GM23338 (cell line): ENCODE measurements at regions not wholly inside any gene's neighbourhood (a gene's known extent, or its start where the extent isn't known, plus 50 kb on each side); places are given as distances from the start of the nearest gene placed in this dataset.

Source experiments
- ATAC-seq: fragments of 200-7000 bp; cut with Tn5 transposase; 3 replicates; pipeline ENCODE4 v1.9.1; 2020
- DNase-seq: peaks from one replicate; pipeline ENCODE4 v3.0.0-alpha.2; 2015; ENCODE audit warnings: low spot score
- H2AFZ ChIP-seq: fragments of 200-600 bp; sonication (generic); 2 replicates; pipeline ENCODE4 v1.8.0; 2016; ENCODE audit warnings: antibody characterized with exemption, mild to moderate bottlenecking, moderate library complexity
- H3F3A ChIP-seq: fragments of 200-600 bp; sonication (generic); replicated peaks from 2 replicates; pipeline ENCODE4 v1.8.0; 2017; ENCODE audit warnings: antibody characterized with exemption, mixed run types, low read depth
- H3K27ac ChIP-seq: fragments of 200-600 bp; sonication (generic); 2 replicates; pipeline ENCODE4 v1.6.1; 2016; ENCODE audit warnings: low read depth
- H3K27me3 ChIP-seq: fragments of 200-600 bp; sonication (generic); 2 replicates; pipeline ENCODE4 v1.8.0; 2016; ENCODE audit warnings: mild to moderate bottlenecking, mixed run types, moderate library complexity; ENCODE audit not compliant: insufficient read depth
- H3K36me3 ChIP-seq: fragments of 200-600 bp; sonication (generic); 2 replicates; pipeline ENCODE4 v1.8.0; 2016; ENCODE audit warnings: mild to moderate bottlenecking; ENCODE audit not compliant: insufficient read depth
- H3K4me1 ChIP-seq: fragments of 200-600 bp; sonication (generic); 2 replicates; pipeline ENCODE4 v1.8.0; 2016; ENCODE audit warnings: mild to moderate bottlenecking, moderate library complexity; ENCODE audit not compliant: insufficient read depth
- H3K4me2 ChIP-seq: fragments of 200-600 bp; sonication (generic); 2 replicates; pipeline ENCODE4 v1.7.1; 2017; ENCODE audit warnings: mixed run types
- H3K4me3 ChIP-seq: fragments of 200-600 bp; sonication (generic); 2 replicates; pipeline ENCODE4 v1.6.1; 2016; ENCODE audit warnings: mixed run types
- H3K79me2 ChIP-seq: fragments of 200-600 bp; sonication (generic); replicated peaks from 2 replicates; pipeline ENCODE4 v1.8.0; 2017; ENCODE audit warnings: mild to moderate bottlenecking; ENCODE audit not compliant: insufficient read depth
- H3K9me2 ChIP-seq: fragments of 200-600 bp; sonication (generic); 2 replicates; pipeline ENCODE4 v1.8.0; 2017; ENCODE audit not compliant: insufficient read depth
- H4K20me1 ChIP-seq: fragments of 200-600 bp; sonication (generic); replicated peaks from 2 replicates; pipeline ENCODE4 v1.8.0; 2017; ENCODE audit warnings: mild to moderate bottlenecking; ENCODE audit not compliant: insufficient read depth
- H3K27ac Mint-ChIP-seq: 2 replicates; pipeline ENCODE4 v1.8.0; 2020; ENCODE audit warnings: inconsistent platforms, mild to moderate bottlenecking, moderate library complexity, mixed read lengths
- H3K27me3 Mint-ChIP-seq: 3 replicates; pipeline ENCODE4 v1.8.0; 2022; ENCODE audit warnings: low read depth, mild to moderate bottlenecking, moderate library complexity, mixed read lengths, inconsistent platforms; ENCODE audit not compliant: insufficient read depth, poor library complexity
- H3K36me3 Mint-ChIP-seq: 3 replicates; pipeline ENCODE4 v1.8.0; 2021; ENCODE audit warnings: low read depth, mild to moderate bottlenecking, inconsistent platforms, moderate library complexity, mixed read lengths
- H3K4me1 Mint-ChIP-seq: 3 replicates; pipeline ENCODE4 v1.8.0; 2020; ENCODE audit warnings: mild to moderate bottlenecking, inconsistent platforms, mixed read lengths
- H3K4me3 Mint-ChIP-seq: 3 replicates; pipeline ENCODE4 v1.8.0; 2021; ENCODE audit warnings: moderate library complexity, mild to moderate bottlenecking, inconsistent platforms, mixed read lengths
- H3K9me3 Mint-ChIP-seq: 3 replicates; pipeline ENCODE4 v1.8.0; 2020; ENCODE audit warnings: moderate library complexity, mild to moderate bottlenecking, inconsistent platforms, mixed read lengths
- CREB1 ChIP-seq: fragments of 250-450 bp; sonication (Bioruptor Pico); IDR thresholded peaks from 2 replicates; pipeline ENCODE4 v1.5.0; 2020; ENCODE audit warnings: low read depth, mild to moderate bottlenecking, moderate library complexity
- EZH2 ChIP-seq: fragments of 200-600 bp; sonication (generic); IDR thresholded peaks from one replicate; pipeline ENCODE4 v1.8.0; 2017; ENCODE audit warnings: antibody characterized with exemption, mild to moderate bottlenecking, low read depth; ENCODE audit not compliant: unreplicated experiment
- EZH2phosphoT487 ChIP-seq: fragments of 200-600 bp; sonication (generic); IDR thresholded peaks from one replicate; pipeline ENCODE4 v1.8.1; 2018; ENCODE audit warnings: antibody characterized with exemption; ENCODE audit not compliant: unreplicated experiment
- JUNB ChIP-seq: IDR thresholded peaks from one replicate; pipeline ENCODE4 v1.6.1; 2016; ENCODE audit warnings: antibody characterized with exemption; ENCODE audit not compliant: unreplicated experiment
- NANOG ChIP-seq: IDR thresholded peaks from 2 replicates; pipeline ENCODE4 v1.6.1; 2016; ENCODE audit warnings: antibody characterized with exemption, borderline replicate concordance
- POLR2AphosphoS5 ChIP-seq: IDR thresholded peaks from 2 replicates; pipeline ENCODE4 v1.6.1; 2016; ENCODE audit warnings: antibody characterized with exemption, low read depth
- STAT1 ChIP-seq: IDR thresholded peaks from one replicate; pipeline ENCODE4 v1.6.1; 2016; ENCODE audit warnings: antibody characterized with exemption; ENCODE audit not compliant: unreplicated experiment
- ZNF114 ChIP-seq: fragments of 250-450 bp; sonication (Bioruptor Pico); IDR thresholded peaks from 2 replicates; pipeline ENCODE4 v1.5.0; 2020; ENCODE audit warnings: mild to moderate bottlenecking, moderate library complexity
- ZNF331 ChIP-seq: fragments of 250-450 bp; sonication (Bioruptor Pico); IDR thresholded peaks from 2 replicates; pipeline ENCODE4 v1.5.0; 2020; ENCODE audit warnings: low read depth, mild to moderate bottlenecking, moderate library complexity
- TF ChIP-seq, protein P1 (sequence below): fragments of 250-450 bp; sonication (Bioruptor Pico); IDR thresholded peaks from 2 replicates; pipeline ENCODE4 v1.5.0; 2020; ENCODE audit warnings: mild to moderate bottlenecking, moderate library complexity
- TF ChIP-seq, protein P2 (sequence below): IDR thresholded peaks from 2 replicates; pipeline ENCODE4 v1.6.1; 2016; ENCODE audit warnings: antibody characterized with exemption
- TF ChIP-seq, protein P3 (sequence below), 2 experiments: fragments of 200-600 bp in 1 of 2; sonication (generic) in 1 of 2; conservative IDR thresholded peaks; 2 replicates each; pipeline versions ENCODE4 v1.5.1 to v1.6.1; 2016 to 2017; ENCODE audit warnings: antibody characterized with exemption in 2 of 2, low read depth in 2 of 2, mild to moderate bottlenecking in 2 of 2, moderate library complexity in 1 of 2
- TF ChIP-seq, protein P4 (sequence below): IDR thresholded peaks from one replicate; pipeline ENCODE4 v1.6.1; 2018; ENCODE audit warnings: antibody characterized with exemption; ENCODE audit not compliant: unreplicated experiment

DNA sequence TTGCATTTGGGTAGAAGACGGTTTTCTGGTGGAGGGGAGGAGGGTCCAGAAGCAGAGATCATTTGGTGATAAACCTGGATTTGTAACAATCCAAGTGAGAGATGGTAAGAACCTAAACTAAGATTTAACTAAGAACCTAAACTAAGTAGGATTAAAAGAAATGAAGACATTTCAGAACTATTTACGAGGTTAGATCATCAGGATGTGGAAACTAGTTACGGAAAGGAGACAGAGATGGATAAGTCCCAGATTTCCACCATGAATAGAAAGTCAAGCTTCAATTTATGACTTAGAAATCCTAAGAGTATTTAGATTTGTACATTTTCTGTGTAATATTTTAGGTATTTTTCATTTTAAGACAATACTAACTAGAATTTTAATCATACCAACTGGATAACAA is 86.3 kb downstream of the SEC16B start:
- TF ChIP-seq STAT1 = no peak
- TF ChIP-seq CREB1 (CRISPR knock-in tag) = no peak
- TF ChIP-seq, protein P1, sequence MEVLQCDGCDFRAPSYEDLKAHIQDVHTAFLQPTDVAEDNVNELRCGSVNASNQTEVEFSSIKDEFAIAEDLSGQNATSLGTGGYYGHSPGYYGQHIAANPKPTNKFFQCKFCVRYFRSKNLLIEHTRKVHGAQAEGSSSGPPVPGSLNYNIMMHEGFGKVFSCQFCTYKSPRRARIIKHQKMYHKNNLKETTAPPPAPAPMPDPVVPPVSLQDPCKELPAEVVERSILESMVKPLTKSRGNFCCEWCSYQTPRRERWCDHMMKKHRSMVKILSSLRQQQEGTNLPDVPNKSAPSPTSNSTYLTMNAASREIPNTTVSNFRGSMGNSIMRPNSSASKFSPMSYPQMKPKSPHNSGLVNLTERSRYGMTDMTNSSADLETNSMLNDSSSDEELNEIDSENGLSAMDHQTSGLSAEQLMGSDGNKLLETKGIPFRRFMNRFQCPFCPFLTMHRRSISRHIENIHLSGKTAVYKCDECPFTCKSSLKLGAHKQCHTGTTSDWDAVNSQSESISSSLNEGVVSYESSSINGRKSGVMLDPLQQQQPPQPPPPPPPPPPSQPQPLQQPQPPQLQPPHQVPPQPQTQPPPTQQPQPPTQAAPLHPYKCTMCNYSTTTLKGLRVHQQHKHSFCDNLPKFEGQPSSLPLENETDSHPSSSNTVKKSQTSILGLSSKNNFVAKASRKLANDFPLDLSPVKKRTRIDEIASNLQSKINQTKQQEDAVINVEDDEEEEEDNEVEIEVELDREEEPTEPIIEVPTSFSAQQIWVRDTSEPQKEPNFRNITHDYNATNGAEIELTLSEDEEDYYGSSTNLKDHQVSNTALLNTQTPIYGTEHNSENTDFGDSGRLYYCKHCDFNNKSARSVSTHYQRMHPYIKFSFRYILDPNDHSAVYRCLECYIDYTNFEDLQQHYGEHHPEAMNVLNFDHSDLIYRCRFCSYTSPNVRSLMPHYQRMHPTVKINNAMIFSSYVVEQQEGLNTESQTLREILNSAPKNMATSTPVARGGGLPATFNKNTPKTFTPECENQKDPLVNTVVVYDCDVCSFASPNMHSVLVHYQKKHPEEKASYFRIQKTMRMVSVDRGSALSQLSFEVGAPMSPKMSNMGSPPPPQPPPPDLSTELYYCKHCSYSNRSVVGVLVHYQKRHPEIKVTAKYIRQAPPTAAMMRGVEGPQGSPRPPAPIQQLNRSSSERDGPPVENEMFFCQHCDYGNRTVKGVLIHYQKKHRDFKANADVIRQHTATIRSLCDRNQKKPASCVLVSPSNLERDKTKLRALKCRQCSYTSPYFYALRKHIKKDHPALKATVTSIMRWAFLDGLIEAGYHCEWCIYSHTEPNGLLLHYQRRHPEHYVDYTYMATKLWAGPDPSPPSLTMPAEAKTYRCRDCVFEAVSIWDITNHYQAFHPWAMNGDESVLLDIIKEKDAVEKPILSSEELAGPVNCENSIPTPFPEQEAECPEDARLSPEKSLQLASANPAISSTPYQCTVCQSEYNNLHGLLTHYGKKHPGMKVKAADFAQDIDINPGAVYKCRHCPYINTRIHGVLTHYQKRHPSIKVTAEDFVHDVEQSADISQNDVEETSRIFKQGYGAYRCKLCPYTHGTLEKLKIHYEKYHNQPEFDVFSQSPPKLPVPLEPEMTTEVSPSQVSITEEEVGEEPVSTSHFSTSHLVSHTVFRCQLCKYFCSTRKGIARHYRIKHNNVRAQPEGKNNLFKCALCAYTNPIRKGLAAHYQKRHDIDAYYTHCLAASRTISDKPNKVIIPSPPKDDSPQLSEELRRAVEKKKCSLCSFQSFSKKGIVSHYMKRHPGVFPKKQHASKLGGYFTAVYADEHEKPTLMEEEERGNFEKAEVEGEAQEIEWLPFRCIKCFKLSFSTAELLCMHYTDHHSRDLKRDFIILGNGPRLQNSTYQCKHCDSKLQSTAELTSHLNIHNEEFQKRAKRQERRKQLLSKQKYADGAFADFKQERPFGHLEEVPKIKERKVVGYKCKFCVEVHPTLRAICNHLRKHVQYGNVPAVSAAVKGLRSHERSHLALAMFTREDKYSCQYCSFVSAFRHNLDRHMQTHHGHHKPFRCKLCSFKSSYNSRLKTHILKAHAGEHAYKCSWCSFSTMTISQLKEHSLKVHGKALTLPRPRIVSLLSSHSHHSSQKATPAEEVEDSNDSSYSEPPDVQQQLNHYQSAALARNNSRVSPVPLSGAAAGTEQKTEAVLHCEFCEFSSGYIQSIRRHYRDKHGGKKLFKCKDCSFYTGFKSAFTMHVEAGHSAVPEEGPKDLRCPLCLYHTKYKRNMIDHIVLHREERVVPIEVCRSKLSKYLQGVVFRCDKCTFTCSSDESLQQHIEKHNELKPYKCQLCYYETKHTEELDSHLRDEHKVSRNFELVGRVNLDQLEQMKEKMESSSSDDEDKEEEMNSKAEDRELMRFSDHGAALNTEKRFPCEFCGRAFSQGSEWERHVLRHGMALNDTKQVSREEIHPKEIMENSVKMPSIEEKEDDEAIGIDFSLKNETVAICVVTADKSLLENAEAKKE = no peak
- TF ChIP-seq ZNF114 (CRISPR knock-in tag) = no peak
- no peak for TF ChIP-seq ZNF331 (CRISPR knock-in tag)
- no peak for TF ChIP-seq JUNB
- no peak for TF ChIP-seq EZH2phosphoT487
- TF ChIP-seq, protein P2, sequence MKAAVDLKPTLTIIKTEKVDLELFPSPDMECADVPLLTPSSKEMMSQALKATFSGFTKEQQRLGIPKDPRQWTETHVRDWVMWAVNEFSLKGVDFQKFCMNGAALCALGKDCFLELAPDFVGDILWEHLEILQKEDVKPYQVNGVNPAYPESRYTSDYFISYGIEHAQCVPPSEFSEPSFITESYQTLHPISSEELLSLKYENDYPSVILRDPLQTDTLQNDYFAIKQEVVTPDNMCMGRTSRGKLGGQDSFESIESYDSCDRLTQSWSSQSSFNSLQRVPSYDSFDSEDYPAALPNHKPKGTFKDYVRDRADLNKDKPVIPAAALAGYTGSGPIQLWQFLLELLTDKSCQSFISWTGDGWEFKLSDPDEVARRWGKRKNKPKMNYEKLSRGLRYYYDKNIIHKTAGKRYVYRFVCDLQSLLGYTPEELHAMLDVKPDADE = no peak
- TF ChIP-seq EZH2 = no peak
- TF ChIP-seq, protein P3, sequence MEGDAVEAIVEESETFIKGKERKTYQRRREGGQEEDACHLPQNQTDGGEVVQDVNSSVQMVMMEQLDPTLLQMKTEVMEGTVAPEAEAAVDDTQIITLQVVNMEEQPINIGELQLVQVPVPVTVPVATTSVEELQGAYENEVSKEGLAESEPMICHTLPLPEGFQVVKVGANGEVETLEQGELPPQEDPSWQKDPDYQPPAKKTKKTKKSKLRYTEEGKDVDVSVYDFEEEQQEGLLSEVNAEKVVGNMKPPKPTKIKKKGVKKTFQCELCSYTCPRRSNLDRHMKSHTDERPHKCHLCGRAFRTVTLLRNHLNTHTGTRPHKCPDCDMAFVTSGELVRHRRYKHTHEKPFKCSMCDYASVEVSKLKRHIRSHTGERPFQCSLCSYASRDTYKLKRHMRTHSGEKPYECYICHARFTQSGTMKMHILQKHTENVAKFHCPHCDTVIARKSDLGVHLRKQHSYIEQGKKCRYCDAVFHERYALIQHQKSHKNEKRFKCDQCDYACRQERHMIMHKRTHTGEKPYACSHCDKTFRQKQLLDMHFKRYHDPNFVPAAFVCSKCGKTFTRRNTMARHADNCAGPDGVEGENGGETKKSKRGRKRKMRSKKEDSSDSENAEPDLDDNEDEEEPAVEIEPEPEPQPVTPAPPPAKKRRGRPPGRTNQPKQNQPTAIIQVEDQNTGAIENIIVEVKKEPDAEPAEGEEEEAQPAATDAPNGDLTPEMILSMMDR (conservative IDR thresholded peaks at IDR 0.05; ENCODE audit: low read depth in 2 of 2) = no peak
- TF ChIP-seq POLR2AphosphoS5 = no peak
- TF ChIP-seq, protein P4, sequence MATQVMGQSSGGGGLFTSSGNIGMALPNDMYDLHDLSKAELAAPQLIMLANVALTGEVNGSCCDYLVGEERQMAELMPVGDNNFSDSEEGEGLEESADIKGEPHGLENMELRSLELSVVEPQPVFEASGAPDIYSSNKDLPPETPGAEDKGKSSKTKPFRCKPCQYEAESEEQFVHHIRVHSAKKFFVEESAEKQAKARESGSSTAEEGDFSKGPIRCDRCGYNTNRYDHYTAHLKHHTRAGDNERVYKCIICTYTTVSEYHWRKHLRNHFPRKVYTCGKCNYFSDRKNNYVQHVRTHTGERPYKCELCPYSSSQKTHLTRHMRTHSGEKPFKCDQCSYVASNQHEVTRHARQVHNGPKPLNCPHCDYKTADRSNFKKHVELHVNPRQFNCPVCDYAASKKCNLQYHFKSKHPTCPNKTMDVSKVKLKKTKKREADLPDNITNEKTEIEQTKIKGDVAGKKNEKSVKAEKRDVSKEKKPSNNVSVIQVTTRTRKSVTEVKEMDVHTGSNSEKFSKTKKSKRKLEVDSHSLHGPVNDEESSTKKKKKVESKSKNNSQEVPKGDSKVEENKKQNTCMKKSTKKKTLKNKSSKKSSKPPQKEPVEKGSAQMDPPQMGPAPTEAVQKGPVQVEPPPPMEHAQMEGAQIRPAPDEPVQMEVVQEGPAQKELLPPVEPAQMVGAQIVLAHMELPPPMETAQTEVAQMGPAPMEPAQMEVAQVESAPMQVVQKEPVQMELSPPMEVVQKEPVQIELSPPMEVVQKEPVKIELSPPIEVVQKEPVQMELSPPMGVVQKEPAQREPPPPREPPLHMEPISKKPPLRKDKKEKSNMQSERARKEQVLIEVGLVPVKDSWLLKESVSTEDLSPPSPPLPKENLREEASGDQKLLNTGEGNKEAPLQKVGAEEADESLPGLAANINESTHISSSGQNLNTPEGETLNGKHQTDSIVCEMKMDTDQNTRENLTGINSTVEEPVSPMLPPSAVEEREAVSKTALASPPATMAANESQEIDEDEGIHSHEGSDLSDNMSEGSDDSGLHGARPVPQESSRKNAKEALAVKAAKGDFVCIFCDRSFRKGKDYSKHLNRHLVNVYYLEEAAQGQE = no peak
- no peak for TF ChIP-seq NANOG
- Mint-ChIP-seq H3K9me3 (no peaks in the 10 kb centered on the region), H3K4me3 (no peak overlapping the region)

More for the DNA sequence above, 86.3 kb downstream of the SEC16B start:
- Histone ChIP-seq H4K20me1 (no peaks in the 10 kb centered on the region), H3K27ac (no peak overlapping the region), H3K4me2 (no peak overlapping the region), H3K4me3 (no peak overlapping the region), H3K4me1 (no peaks in the 10 kb centered on the region), H3F3A (no peaks in the 10 kb centered on the region), H3K36me3 (no peaks in the 10 kb centered on the region), H3K27me3 (no peaks in the 10 kb centered on the region), H3K79me2 (no peaks in the 10 kb centered on the region), H3K9me2 (0 out of 2 replicates have a peak, but pooled peaks cover 5% of the 10 kb centered on the region), H2AFZ (no peak overlapping the region)
- ATAC-seq = no peak
- Mint-ChIP-seq H3K36me3 (no peaks in the 10 kb centered on the region), H3K27me3 (peaks cover 3% of the 10 kb centered on the region), H3K27ac (no peak overlapping the region), H3K4me1 (no peaks in the 10 kb centered on the region)
- no peak for DNase-seq
